HG03103 (cell line): ENCODE measurements at regions not wholly inside any gene's neighbourhood (a gene's known extent, or its start where the extent isn't known, plus 50 kb on each side); places are given as distances from the start of the nearest gene placed in this dataset.

ENCODE experiments used
- ATAC-seq: cut with Tn5 transposase; IDR thresholded peaks from one replicate; pipeline ENCODE4 v1.9.1; 2021; ENCODE audit warnings: low read depth; ENCODE audit not compliant: unreplicated experiment

DNA sequence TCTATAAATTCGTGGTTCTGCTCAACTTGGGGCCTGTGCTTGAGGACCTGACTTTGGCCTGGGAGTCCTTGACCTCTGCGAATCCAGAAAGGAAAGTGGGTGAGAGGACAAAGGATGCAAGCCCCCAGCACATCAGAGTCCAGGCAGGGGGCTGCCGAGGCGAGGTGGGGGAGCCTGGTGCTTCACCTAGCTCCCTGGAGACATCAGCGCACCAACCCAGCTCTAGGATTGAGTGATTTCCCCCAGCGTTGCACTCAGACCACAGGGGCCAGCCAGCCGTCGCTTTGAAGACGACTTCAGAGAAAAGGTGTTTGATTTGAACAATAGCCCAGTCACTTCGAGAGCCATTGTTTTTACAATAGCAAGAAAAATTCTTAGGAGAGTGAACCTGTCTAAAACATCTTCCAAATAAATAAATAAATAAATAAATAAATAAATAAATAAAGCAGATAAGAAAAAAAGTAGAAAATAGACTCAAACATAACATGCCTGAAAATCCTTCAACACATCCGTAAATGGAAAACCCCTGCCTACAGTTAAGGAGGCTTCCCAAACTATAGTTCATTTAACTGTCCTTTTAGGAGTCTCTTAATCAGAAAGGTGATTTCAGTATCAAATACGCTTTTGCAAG lies 180.9 kb downstream of the RBFOX3 start:
- no peak for ATAC-seq

DNA sequence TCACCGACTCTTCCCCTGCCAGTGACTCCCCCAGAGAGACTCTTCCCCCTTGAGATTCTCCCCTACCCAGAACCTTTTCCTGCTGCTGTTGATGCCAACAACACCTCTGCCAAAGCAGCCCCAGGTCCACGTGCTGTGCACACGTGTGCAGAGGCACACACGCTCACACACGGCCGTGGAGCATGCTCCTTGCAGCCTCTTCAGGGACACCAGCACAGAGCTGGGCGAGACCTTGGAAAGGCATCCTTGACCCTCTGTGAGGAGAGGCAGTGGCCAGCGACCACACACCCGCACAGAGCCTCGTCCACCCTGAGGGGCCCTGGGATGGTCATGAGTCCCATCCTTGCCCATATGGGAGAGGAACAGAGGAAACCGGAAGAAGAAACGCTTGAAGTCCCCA lies 181.9 kb downstream of the RBFOX3 start:
- no peak for ATAC-seq

DNA sequence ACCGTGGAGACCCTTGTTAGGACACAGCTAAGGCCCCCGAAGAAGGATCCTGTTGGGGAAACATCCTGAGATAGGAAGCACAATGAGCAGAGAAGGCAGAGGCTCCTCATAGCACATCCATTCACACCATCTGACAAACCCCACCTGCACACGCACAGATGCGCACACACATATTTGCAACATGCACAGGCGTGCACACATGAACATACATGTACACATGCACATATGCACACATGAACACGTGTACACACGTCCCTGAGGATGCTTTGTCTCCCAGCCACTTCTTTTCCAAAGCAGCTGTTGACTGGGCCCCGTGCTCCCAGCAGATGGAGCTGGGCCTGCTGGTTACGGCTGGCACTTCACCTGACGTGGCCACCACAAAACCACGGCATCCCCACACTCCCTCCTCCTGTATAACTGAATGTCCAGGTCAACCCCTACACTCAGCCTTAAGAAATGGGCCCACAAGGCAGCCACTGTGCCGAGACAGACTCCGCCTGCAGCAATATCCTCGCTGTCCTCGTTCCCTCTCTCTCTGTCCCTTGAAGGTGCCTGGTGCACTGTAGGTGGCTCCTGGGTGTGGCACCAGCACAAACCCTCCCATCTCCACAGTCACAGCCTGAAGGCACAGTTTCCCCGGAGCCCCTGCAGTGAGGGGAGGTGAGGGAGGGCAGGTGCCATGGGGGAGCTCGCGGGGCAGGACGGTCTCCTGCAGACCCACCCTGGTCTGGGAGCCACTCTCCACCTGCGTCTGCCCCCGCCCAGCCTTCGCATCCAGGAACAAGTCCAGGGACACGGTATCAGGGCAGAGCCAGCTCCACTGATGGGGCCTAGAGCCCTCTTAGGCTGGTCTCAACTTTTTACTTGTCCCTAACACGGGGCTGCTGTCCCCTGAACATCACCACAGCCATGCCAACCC lies 183.0 kb downstream of the RBFOX3 start:
- ATAC-seq, result no peak

DNA sequence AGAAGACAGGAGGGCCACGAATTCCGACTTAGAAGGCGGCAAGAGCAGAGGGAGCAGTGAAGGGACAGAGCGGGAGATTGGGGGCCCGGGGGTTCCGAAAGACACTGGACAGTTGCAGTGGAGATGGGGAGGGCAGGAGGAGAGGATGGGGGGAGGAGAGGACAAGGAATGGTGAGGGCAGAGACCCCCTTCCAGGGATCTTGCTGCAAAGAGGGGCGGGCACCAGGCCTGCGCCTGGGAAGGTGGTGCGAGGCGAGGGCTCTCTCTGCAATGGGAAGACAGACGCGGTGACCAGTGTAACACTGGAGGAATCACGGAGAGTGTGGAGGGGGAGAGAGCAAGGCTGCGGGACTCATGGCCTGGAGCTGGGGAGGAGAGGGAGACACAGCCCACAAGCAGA lies 185.2 kb downstream of the RBFOX3 start:
- no peak for ATAC-seq

DNA sequence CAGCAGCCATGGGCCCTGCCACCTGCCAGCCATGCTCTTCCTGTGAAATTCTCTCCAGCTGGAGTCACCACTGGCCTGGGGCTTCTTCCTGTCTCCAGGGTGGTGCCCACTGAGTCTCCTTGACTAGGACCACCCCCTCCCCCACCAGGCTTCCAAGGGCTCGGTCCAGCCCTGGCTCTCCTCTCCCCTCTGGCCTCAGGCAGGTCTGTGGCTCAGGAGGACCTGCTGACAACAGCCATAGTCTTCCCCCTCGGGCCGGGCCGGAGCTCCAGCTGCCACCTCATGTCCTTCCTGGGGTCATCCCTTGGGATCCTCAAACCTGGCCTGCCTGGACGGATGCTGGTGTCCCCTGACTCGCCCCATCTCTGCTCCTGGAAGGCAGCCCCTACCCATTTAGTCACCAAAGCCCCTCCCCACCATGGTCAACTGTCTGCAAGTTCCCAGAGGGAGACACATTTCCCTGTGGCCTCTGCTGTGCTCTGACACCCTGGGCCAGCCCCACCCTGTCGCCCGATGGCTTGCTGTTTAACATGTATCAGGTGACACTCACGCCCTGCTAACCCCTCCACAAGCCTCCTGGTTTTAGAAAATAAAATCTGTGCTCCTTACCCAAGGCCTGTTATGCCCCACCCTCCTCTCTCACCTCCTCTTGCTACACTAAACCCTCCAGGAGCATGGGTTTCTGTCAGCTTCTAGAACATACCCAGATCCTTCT lies 186.2 kb downstream of the RBFOX3 start:
- no peak for ATAC-seq

DNA sequence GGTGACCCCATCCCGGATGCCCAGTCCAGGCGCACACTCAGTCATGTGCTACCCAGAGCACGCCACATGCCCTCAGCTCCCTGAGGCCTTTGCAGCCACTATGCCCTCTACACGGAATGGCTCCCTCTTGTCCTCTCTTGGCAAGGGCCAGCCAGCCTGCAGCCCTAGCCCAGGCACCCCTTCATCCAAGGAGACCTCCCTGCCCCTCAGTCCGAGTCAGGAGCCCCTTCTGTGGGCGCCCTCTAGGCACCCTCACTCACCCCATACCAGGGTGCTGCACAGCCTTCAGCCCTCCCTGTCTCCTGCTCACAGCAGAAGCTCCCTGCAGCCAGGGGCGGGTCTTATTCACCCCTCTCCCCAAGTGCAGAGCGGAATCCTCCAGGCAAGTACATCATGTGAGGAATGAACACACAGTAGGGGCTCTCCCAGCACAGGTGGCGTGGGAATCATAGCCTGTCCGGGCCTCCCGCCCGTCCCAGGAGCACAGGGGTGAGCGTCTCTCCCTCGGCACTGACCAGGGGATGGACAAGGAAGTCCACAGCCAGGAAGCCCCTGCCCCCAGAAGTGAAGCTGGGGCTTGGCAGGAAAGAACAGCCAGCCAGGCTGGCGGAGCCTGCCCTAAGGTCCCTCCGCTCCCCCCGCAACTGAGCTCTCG lies 186.9 kb downstream of the RBFOX3 start:
- no peak for ATAC-seq

DNA sequence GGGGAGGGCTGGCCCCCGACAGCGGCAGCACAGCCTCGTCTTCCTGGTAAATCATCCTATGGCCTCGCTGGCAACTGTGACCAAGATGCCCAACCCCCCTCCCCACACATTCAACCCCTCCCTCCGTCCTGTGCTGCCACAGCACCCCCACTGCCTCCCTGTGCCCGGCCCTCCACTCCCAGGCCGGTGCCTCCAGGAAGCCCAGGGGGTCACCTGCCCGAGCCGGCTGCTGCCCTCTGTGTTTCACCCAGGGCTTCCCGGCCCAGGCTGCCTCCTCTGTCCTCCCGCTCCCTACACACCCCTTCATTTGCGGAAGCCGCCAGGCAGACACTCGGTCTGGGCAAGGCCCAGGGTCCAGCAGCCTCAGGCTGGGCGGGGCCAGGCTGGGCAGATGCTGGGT lies 188.6 kb downstream of the RBFOX3 start:
- no peak for ATAC-seq

DNA sequence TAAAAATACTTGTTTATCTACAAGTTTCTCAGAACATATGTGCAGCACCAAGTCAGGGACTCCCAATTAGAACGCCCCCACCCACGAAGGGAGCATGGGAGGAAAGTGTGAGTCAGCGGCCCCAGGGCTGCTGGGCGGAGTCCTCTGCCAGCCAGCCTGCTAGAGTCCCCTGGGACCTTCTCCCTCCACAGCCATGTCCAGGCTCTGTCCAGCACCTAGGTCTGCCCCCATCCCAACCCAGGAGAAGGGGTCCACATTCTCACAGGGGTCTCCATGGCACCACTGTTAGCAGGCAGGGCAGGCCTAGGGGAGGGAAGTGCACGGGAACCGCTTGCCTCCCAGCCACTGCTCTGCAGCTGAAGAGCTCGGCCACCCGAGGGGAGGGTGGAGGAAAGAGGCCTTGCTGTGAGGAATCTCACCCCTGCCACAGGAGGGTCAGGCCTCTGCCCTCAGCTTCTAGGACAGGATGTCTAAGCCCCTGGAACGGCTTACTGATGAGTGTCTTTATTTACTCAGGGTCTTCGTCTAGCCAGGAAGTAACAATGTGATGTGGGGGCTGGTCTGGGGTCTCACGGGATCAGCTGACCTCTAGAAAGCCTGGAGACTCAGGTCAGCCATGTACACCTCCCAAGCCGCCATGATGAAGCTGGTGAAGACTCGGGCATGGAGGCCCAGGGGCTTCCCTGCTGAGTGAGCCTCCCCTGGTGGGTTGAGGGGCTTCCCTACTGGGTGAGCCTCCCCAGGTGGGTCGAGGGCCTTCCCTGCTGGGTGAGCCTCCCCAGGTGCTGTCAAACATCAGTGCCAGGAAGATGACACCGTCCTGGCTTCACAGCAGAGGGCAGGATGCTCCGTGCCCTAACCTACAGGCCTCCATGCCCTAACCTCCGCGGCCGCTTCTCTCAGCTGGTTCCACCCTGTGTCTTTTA lies 190.3 kb downstream of the RBFOX3 start:
- no peak for ATAC-seq

DNA sequence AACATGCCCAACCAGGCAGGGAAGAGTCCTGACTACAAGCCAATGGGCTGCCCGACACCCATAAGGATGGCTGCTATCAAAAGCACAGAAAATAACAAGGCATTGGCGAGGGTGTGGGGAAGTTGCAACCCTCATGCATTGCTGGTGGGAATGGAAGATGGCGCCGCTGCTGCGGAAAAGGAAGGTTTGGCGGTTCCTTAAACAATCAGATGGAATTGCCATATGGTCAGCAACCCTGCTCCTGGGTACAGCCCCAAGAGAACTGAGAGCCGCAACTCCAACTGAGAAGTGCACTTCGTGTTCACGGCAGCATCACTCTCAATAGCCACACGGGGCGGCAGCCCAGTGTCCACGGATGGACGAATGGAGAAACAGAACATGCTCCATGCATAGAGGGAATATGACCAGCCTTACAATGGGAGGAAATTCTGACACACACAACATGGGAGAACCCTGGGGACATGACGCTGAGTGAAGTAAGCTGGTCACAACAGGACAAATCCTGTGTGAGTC lies 193.3 kb downstream of the RBFOX3 start:
- ATAC-seq, result no peak

DNA sequence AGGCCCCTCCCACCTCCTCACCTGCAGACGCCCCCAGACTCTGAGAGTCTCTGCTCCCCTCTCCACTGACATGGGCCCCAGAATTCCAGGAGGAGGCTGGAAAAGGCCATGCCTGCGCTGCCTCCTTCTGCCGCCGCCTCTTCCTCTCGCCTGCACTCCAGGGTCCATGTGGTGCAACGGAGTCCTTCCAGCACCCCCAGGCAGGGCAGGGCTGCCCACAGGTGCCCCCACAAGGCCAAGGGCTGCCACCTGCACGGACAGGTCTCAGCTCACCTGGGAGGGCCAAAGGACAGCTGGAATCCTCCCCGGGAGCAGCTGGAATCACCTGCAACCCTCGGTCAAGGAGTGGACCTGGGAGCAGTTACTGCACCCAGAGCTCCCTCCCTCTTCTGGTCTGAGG lies 194.9 kb downstream of the RBFOX3 start:
- no peak for ATAC-seq

DNA sequence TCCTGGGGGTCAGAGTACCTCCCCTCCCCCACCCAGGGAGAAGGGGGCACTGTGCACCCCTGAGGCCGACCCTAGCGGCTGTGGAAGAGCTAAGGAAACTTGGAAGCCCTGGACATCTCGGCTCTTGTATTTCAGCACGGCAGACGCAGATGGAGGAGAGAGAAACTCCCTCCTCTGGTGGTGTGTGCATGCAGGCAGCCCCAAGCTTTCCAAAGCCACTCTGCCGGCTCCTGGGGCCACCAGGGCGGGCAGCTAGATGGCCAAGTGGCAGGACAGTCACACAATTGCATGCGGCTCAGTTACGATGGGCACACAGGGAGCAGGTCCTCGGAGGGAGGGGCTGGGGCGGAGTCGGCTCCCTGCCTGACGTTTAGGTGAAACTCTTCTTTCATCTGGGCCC lies 195.5 kb downstream of the RBFOX3 start:
- no peak for ATAC-seq

DNA sequence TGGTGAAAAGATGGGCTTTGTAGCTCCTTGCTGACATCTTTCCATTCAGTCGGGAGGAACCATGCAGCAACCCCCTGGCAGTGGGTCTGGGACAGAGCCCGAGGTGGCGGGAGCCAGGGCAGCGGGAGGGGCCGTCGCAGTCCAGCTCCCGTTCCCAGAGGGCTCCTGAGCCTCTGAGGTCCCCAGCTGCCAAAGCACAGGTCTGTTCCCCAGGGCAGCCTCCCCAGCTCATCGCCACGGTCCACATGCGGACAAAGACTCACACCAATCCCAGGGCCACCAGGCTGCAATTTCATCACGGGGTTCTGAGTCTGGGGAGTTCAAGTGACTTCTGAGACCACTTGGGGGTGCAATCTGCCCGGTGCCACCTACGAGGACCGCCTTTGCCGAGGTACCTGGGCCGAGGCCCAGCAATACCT lies 196.0 kb downstream of the RBFOX3 start:
- no peak for ATAC-seq

DNA sequence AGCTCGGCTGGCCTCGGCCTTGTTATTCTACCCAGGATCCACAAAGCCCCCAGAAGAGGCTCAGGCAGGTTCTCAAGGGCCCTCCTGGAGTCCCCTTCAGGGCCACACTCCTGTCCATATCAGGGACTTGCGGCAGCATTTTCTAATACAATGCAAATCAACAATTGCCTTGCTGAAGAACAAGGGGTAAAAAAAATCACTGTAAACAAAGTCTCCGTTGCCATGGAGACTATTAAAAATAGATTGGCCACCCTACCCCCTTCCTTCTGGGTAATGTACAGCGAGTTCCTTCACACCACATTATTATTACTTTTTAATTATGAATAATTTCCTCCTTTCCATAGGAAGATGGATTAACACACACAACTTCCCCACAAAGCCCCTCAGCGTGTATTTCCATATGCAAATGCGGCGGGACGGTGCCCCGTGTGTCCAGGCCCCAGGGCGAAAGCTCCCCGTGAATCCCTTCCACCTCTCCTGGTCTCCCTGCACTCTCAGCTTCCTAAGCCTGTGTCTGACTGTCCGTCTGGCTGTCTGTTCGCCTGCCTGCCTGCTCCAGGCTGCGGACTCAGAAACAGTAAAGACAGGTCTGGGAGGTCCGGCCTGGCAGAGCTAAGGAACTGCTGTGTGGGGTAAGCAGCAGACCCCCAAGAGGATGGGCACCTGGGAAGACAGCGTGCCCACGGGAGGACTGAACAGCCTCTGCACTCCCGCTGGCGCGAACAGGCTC lies 196.6 kb downstream of the RBFOX3 start:
- ATAC-seq, result no peak

DNA sequence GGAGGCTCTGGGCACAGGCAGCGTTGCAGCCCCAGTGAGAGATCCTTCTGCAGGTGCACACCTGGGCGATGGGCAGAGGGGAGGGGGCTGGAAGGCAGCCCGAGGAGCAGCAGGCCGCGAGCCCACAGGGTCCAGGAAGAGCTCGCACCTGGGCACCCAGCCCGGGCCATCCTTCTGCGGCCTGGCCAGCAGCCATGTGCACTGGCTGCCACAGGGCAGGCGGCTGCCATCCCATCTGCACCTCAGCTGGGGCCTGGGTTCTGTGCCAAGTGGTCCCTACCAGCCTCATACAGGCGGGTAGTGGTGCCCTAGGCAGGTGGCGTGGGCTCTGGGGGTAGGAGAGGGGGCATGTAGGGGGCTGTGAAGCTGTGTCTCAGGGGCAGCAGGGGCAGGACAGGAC lies 197.2 kb downstream of the RBFOX3 start:
- no peak for ATAC-seq

DNA sequence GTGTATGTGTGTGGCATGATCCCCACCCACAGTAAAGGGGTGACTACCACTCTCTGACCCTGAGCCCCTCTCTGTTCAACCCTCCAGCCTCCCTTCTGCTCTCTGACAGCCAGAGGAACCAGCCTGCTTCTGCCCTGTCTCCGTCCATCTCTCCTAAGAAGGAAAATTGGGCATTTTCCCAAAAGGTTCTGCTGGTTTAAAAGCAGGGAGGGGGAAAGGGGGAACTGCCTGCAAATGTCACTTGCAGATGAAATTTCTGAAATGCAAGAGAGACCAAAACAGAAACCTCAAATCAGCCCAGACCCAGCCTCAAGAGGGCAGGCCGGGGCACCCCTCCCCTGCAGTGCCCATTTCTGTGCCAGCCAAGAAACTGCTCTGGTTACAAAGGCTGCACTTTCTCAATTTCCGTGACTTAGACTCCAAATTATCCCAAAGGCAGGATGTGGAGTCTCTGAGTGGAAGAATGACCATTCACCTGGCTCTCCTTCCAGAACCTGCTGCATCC lies 197.9 kb downstream of the RBFOX3 start:
- no peak for ATAC-seq

DNA sequence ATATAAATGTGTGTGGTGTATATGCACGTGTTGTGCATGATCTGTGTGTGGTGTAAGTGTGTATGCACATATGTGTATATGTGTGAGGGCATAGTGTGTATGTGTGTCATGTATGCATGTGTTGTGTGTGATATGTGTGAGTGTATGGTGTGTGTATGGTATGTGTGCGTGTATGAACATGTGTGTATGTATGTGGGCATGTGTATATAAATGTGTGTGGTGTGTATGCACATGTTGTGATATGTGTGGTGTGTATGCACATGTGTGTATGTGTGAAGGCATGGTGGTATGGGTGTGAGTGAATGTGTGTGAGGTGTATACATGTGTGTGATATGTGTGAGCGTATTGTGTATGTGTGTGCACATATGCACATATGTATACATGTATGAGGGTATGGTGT lies 198.7 kb downstream of the RBFOX3 start:
- ATAC-seq, result no peak

DNA sequence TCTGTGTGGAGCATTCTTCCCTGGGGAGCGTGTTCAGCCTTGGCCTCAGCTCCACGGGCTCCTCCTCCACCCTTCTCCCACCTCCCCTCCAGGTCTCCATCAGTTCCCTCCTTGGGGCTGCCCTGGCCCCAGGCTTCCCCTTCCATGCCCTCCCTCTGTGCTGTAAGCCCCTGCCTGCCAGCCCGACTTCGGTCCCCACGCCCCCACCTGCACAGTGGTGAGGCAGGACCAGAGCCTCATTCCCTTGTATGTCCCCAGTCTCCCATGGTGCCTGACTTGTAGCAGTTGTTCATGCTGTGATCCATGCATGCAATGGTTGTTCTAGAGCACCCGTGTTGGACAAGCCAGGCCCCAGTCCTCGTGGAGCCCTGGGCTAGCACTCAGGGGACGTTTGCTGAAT lies 199.4 kb downstream of the RBFOX3 start:
- no peak for ATAC-seq

DNA sequence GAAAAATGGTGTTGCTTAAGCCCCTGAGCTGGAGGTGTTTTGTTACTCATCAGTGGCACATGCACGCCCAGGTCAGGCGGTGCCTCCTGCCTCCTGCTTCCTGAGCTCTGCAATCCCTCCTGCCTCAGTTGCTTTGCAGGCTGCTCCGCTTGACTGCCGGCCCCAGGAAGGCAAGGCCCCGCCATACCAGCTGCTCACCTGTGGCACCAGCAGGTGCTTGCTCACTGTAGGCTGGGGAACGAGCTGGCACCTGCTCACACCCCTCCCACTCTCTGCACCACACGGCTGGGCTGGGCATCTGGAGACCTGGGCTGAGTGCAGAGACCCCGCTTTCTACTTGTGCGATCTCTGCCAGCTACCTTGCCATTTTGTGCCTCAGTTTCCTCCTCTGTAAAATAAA lies 200.2 kb downstream of the RBFOX3 start:
- ATAC-seq, result no peak

DNA sequence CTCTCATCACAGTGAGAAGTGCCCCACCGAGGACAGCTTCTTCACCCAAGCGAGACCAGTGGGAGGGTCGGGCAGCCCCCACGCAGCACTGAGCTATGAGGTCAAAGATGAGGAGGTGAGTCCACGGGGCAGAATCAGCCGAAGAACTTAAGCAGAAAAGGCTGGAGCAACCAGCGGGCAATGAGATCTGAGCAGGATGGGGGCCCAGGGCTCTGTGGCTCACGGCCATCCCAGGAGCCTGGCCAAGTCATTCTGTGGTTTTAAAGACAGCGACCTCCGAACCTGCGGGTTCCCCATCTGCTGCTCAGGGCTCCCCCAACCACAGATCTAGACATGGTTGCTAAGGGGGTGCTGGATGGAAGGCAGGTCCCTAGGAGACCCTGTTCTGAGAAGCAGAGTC lies 202.6 kb downstream of the RBFOX3 start:
- ATAC-seq, result no peak
